HG03354 (cell line): ENCODE measurements at regions not wholly inside any gene's neighbourhood (a gene's known extent, or its start where the extent isn't known, plus 50 kb on each side); places are given as distances from the start of the nearest gene placed in this dataset.

Experiments
- ATAC-seq: cut with Tn5 transposase; IDR thresholded peaks from one replicate; pipeline ENCODE4 v1.9.1; 2021; ENCODE audit warnings: mild to moderate bottlenecking; ENCODE audit not compliant: unreplicated experiment, poor library complexity, severe bottlenecking

DNA sequence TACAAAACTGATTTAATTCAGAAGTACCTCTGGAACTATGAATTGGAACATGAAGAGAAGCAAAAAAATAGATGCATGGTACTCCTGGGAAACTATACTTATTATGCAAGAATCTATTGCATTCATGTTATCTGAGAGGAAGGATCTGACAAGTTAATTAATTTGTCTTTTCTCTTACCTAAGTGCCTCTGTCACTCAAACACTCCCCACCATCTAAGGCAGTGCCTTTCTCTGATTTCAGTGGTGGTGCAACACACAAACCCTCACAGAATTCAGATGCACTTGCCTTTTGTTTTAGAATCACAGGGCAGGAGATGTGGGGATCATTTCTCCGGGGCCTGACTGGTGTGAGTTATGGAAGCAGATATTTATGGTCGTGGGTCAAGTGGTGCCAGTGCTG is 52.5 kb upstream of the C9orf72 start:
- no peak for ATAC-seq

DNA sequence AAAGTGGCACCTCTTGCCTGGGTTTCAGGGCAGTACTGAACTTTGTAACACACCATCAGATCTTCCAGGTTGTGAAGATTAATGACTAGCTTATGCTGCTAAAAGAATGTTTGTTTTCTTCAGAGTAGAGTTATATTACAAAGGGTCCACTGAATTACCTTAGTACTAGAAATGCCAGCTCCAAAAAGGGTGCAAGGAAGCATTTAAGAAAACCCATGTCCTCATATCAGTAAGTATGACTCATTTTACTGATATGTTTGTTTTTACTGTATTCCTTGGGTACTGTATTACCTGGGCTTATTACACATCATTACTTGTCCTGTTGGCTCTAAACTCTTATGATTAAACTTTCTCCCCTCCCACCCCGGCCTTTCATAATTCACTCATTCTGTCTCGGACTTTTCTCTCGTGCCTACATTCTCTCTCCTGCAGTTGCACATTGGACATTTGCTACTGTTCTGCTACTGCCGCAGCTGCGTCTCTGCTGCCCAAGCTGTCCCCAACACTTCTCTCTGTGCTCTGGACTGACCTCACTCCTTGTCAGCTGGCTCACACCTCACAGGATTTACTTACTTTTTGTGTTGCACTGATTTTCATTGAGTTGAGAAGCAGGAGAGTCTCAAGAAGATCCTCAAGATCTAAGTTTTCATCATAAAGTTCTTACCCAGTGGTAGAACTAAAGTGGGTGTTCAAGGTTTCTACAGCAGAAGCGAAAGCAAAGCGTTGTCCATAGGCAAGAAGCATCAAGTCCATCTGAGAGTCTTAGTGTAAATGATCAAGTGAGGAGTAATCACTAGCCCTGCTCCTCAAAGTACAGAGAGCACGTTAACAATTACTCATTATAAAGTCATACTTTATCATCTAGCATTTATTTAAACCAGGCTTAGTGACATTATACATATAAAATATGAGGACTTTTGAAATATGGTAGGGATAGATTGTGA is 53.2 kb upstream of the C9orf72 start:
- ATAC-seq = no peak

DNA sequence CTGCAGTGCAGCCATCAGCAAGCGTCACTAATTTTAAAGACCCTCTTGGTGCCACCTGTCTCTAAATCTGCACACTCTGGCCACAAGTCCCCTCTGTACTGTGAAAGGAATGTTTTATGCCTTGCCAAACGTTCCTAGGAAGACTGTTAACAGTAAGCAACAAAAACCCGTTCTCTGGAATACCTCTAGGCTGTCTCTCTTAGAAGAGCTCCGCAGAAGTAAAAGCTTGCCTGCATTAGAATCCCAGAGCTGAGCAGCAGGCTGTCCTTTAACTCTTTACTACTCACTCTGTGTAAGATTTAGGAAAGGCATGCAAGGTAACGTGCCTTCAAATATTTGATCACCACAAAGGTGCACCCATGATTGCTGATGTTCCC is 53.9 kb upstream of the C9orf72 start:
- ATAC-seq = no peak

DNA sequence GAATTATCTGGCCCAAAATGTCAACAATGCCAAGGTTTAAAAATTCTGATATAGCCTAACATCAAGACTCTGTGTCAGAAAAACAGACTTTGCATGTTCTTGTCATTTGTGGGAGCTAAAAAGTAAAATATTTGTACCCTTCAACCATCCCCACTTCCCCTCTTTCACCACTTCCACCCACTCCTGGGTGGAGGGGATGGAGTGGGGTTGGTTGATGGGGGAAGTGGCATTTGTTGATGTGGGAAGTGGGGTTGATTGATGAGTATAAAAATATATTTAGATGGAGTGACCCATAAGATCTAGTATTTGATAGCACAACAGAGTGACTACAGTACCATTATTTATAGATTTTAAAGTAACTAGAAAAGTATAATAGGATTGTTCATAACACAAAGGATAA is 55.0 kb upstream of the C9orf72 start:
- no peak for ATAC-seq

DNA sequence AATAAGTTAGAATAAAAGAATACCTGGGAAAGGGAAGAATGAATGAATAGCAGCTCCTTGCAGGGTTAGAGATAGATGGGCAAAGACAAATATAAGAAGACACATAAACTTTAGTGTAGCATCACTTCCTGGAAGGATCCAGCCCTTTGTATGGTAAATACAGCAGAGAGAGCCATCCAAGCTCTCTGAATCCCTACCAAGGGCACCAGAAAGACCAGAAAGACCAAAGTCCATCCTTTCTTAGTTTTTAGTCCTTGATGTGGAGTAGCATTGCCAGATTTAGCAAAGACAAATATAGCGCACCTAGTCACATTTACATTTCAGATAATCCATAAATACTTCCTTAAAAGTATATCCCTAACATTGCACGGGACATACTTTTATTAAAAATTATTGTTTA is 56.1 kb upstream of the C9orf72 start:
- ATAC-seq = no peak

DNA sequence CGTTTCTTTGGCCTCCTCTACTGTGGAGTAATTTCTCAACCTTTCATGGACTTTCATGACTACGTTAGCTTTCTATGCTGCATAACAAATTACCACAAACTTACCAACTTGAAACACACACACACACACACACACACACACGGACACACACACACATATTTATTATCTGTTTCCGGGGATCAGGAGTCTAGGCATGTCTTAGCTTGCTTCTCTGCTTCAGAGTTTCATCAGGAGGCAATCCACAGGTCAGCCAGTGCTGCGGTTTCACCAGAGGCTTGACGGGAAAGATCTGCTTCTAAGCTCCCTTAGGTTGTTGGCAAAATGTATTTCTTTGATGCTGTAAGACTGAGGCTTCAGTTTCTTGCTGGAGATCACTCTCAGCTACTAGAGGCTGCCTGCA is 59.0 kb upstream of the C9orf72 start:
- ATAC-seq = no peak

DNA sequence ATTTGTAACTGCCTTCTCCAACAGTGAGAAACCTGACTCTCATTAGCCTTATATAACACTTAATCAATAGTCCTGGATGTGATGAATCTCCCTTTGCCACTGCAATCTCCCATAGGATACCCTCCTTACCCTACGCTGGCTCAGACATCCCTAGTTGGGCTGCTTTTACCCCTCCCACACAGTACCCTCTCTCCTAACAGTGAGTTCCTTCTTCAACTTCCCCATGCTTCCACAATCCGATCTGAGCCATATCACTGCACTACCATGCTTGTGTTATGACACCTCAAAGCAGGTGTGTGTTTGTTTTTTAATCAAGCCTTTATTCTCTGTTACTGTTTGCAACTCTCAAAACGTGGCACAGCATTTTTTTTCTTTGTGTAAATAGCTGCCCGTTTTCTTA is 60.5 kb upstream of the C9orf72 start:
- ATAC-seq = no peak

DNA sequence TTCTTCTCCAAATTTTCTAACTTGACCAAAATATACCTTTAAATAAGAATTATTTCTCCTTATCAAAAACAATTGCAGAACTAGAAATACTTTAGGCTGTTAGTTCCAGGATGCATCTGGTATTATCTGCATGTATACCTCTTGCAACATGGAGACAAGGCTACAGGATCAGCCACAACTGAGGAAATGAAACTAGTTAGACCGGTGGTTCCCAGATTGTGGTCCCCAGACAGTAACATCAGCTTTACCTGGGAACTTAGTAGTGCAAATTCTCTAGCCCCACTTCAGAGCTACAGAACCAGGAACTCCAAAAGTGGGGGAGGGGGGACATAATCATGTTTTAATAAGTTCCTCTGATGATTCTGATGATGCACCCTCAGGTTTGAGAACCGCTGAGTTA is 61.6 kb upstream of the C9orf72 start:
- peak; percentile 67 for ATAC-seq

DNA sequence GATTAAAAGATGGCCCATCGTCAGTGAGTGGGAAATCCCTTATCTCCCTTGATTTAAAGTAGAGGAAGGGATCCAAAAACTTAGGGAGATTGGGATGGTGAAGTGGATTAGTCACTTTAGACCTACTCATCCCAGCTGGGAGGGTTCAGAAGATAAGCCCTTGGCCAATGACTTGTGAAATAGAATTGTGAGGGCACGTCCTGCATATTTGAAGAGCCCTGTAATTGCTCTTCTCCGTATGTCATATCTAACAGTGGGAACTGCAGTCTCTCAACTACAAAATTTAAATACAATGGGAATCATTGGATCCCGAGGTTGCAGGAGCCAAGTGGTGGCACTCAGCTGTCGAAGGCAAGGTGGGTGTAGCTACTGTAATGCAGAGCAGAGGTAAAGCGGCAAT is 65.4 kb upstream of the C9orf72 start:
- no peak for ATAC-seq

DNA sequence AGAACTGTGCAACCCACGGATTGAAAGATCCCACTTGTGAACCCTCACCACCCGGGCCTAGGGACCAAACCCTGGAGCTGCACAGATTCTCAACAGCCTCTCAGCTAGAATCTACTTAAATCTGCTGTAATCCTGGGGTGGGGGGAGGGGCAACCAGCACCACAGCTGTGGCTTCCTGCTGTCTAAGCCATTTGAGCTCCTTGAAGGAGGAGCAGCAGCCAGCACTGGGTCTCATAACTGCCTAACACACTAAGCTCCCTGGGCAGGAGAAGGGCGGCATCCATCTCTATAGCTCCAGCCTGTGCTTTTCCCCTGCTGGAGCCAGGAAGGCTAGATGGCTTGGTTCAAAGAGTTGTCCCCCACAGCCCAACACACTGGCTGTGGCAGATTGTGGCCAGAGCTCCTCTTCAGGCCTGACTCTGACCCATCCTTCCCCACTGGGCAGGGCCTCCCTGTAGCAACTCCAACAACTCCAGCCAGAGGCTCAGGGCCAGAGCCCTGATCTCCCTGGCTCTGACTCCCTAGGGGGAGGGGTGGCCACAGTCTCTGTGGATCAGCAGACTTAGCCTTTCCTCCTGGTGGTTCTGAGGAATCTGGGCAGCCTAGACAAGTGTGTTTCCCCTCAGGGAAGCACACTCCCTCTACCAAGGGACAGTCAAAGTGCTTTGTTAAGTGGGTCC is 72.0 kb upstream of the C9orf72 start:
- no peak for ATAC-seq

DNA sequence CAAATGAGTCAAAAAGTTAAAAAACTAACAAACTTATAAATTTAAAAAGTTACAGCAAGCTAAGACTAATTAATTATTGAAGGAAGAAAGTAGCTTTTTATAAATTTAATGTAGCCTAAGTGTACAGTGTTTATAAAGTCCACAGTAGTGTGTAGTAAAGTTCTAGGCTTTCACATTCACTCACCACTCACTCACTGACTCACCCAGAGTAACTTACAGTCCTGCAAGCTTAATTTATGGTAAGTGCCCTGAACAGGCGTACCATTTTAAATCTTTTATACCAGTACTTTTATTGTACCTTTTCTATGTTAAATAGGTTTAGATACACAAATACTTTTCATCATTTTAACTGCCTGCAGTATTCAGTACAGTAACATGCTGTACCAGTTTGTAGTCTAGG is 80.0 kb upstream of the C9orf72 start:
- no peak for ATAC-seq

DNA sequence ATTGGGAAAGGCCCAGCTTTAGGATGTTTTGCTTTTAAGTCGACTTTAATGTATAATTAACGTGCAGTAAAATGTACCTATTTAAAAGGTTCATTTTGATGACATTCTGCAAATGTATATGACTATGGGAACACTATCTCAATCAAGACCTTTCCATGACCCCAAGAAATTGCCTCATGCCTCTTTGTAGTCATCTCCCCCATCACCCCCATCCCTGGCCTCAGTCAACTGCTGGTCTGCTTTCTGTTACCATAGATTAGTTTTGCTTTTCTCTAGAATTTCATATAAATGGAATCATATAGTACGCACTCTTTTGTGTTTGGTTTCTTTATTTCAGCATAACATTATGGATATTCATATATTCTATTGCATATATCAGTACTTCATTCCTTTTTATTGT is 80.7 kb upstream of the C9orf72 start:
- no peak for ATAC-seq

DNA sequence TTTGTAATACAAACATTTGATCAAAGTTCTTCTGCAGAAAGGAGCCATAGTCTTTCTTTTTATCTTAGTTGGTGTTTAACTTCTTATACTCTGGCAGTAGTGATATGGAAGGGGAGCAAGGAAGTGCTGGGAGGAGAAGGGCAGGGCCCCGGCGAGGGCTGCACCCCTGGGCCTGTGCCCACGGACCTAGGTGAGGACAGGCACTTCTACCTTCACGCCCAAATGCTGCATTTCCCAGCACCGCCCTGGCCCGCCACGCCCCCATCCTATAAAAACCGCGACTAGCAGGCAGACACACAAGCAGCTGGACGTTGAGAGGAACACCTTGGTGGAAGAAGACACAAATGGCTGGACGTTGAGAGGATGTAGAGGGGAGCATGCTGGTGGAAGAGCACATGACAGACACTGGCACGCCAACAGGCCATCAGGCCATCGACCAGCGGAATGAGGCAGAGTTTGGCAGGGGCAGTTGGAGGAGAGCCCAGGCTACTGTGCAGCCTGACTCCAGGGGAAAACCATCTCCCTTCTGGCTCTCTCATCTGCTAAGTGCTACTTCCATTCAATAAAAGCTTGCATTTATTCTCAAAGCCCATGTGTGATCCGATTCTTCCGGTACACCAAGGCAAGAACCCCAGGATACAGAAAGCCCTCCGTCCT is 81.5 kb upstream of the C9orf72 start:
- ATAC-seq = no peak

DNA sequence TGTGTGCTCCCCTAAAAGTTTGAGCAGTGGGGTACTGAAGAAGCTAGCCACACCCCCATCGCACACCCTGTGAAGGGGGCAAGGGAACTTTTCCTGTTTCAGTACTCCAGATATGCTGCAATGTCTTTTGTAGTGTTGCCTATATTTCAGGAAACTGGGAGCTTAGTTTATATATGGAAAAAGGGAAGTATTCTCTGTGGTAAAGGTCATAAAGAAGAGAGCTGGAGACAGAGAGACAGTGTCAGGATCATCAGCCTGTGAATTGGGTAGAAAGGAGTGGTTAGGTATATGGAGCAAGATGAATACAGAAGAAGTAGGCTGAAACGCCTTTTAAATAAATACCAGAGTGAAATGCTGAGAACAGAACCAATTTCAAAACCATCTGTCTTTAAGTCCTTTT is 82.2 kb upstream of the C9orf72 start:
- no peak for ATAC-seq

DNA sequence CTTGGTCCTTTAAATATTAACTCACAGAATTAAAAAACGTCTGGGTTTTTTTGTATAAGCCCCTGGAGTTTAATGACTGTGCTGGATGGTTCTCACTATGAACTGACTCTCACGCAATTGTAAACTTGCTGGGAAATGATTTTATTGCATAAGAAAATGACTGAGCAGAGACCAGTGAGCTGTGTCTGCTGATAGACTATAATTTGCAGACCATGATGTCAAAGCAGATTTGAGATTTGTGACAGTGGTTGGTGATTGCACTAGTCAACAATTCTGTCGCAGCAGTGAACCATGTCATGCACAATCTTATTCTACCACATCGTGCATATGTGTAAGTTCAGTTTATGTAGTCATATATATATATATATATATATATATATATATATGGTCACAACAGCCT is 85.7 kb upstream of the C9orf72 start:
- ATAC-seq = no peak

DNA sequence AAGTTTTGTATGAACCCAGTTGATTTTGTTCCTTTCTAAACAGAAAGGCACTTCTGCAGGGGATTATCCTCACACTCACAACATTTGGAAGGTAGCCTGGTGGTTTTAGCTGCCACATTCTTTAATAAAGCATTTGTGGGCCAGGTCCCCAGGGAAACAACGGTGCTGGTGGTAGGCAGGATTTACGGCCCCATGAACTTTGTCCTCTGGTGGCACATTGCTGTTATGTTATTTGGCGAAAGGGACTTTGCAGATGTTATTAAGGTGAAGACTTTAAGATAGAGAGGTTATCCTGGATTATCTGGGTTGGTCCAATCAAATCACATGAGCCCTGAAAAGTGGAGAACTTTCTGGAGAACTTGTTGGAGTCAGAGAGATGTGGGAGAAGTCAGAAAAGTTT is 86.3 kb upstream of the C9orf72 start:
- no peak for ATAC-seq

DNA sequence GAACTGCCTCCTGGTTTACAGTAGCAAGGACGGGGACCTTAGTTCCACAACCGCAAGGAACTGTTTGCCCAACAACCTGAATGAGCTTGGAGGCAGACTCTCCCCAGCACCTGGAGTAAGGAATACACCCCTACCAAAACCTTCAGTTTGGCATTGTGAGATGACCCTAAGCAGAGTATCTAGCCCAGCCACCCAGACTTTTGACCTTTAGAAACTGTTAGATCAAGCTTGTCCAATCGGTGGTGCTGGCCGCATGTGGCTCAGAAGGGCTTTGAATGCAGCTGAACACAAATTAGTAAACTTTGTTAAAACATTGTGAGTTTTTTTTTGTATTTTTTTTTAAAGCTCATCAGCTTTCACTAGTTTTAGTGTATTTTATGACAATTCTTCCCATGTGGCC is 86.9 kb upstream of the C9orf72 start:
- ATAC-seq = no peak

DNA sequence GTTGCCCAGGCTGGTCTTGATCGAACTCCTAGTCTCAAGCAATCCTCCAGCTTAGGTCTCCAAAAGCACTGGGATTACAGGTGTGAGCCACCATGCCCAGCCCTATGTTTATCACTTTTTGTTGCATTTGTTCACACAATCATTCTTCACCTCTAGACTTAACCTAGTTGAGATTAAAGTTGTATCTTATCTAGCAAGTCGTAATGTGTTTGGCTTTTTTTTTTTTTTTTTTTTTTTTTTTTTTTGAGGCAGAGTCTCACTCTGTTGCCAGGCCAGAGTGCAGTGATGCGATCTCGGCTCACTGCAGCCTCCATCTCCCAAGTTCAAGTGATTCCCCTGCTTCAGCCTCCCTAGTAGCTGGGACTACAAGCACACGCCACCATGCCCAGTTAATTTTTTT is 90.2 kb upstream of the C9orf72 start:
- no peak for ATAC-seq

DNA sequence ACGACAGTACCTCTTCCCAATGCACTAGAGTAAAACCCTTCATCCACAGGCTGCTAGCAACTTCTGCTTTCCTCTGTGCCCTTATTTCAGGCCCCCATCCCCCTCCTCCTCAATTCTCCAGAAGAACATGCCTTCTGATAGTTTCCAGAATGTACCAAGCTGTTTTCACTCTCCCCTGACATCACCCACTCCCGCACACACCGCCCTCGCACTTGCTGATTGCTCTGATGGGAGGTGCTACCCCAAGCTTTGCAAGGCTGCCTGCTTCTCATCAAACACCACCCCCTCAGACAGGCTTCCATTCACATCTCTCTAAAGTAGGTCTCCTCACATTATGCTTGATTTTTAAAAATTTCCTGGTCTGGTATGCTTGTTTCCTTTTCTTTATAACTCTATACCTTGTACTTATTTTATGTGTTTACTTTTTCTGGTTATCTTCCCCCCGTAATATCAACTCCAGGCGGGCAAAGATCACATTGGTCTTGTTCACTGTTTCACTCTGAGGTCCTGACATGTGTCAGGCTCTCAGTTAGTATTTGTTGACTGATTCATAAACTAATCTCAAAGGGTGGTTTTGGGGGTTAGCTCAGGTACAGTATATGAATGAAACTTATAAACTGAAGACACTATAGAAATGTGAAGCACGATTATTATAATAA is 91.0 kb upstream of the C9orf72 start:
- ATAC-seq = no peak

DNA sequence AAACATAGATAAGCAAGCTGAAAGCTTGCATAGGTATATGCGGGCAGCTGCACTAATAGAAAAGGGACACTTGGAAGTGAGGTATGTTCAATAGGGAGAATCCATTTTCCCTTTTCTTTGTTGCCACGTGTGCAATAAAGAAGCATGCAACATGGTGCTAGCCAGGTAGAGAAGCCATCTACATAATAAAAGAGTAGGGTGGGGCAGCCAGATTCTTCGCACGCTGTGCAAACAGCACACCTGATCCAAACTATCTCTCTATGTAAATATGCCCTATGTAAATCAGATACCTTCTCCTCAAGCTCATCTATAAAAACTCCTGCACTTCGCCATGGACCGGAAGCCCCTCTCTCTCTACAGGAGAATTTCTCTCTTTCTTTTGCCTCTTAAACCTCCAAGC is 91.9 kb upstream of the C9orf72 start:
- ATAC-seq = no peak
